Stimulated activated naive CD8-positive, alpha-beta T cell treated with anti-CD3 and anti-CD28 coated beads, Interleukin-15, amount 100 ng/mL, for 72 hours (primary cell): ENCODE measurements at regions not wholly inside any gene's neighbourhood (a gene's known extent, or its start where the extent isn't known, plus 50 kb on each side); places are given as distances from the start of the nearest gene placed in this dataset.
"Not testable (repeated sequence)": the region's sequence is repeated elsewhere in the genome, so short reads cannot be mapped to it uniquely, and the experiment has no call there.

ENCODE experiments used
- ATAC-seq: fragments of 150-1000 bp; cut with Tn5 transposase; 2 replicates; pipeline ENCODE4 v1.10.0; 2021; ENCODE audit warnings: mild to moderate bottlenecking, moderate library complexity
- DNase-seq, 2 donors: peaks; one replicate each; pipeline ENCODE4 v3.0.0; 2021 to 2022
- H3K27ac Mint-ChIP-seq, 2 donors: one replicate each; pipeline ENCODE4 v1.8.0; 2022; ENCODE audit warnings: mild to moderate bottlenecking in 2 of 2, mixed read lengths in 2 of 2, moderate library complexity in 2 of 2
- H3K27me3 Mint-ChIP-seq: one replicate; pipeline ENCODE4 v1.8.0; 2022; ENCODE audit warnings: mixed read lengths
- H3K4me1 Mint-ChIP-seq: one replicate; pipeline ENCODE4 v1.8.0; 2022; ENCODE audit warnings: mild to moderate bottlenecking, mixed read lengths
- H3K4me3 Mint-ChIP-seq, 2 donors: one replicate each; pipeline ENCODE4 v1.8.0; 2022; ENCODE audit warnings: mild to moderate bottlenecking in 2 of 2, mixed read lengths in 2 of 2, moderate library complexity in 1 of 2
- H3K9me3 Mint-ChIP-seq, 2 donors: one replicate each; pipeline ENCODE4 v1.8.0; 2022; ENCODE audit warnings: mixed read lengths in 2 of 2

DNA sequence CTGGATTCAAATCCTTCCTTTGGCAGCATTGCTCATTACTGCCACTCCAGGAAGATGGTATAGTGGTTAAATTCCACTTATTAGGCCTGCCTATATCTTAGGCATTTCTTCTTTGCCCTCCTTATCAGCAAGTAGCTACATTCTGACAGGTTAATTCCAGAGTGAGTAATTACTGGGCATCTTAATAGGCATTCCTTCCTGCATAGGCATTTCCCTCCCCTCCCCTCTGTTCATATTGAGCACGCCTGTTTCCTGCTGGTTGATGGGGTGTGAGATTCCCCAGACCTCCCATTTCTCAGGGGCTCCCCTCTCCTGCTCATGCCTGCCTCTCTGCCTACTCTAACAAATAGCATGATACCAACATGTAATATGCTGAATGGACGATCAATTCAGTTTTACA, 305.9 kb downstream of the CYLC2 start:
- ATAC-seq: no peak
- DNase-seq: no peak
- Mint-ChIP-seq H3K27me3 (no peaks in the 10 kb centered on the region), H3K9me3 (peaks cover 0 to 5% of the 10 kb centered on the region in 2 donors), H3K27ac (no peak overlapping the region), H3K4me1 (no peaks in the 10 kb centered on the region), H3K4me3 (no peak overlapping the region)

GRCh38 chr9:103304797-103305196, 309.7 kb downstream of the CYLC2 start:
- no peaks in the 10 kb centered on the region for H3K27me3 Mint-ChIP-seq
- H3K27ac Mint-ChIP-seq: no peak overlapping the region
- no peaks in the 10 kb centered on the region for H3K4me1 Mint-ChIP-seq
- DNase-seq (no peak), ATAC-seq (no peak)
- H3K4me3 Mint-ChIP-seq: no peak overlapping the region
- peaks cover 0 to 5% of the 10 kb centered on the region in 2 donors for H3K9me3 Mint-ChIP-seq

- Mint-ChIP-seq H3K27me3 (no peaks in the 10 kb centered on the region), H3K27ac (no peak overlapping the region), H3K4me3 (no peak overlapping the region), H3K4me1 (no peaks in the 10 kb centered on the region), H3K9me3 (no peaks in the 10 kb centered on the region)
- ATAC-seq: no peak
- no peak for DNase-seq
These were observed 324.8 kb downstream of the CYLC2 start for GRCh38 chr9:103319979-103320378.

DNA sequence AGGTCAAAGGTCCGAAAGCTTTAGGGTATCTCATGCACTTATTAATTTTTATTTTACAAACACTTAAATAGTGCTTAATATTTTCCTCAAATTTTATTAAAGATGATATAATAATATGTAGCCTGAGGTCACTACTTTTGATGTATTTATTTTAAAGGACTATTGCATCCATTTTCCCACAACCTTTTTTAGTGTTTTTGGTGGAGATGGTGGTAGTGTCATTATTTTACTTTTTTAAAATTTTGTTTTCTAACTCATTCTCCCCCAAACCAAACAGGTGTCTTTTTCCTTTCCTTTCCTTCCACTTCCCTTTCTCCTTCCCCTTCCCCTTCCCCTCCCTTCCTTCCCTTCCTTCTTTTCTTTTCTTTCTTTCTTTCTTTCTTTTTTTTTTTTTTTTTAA, 328.6 kb downstream of the CYLC2 start:
- Mint-ChIP-seq H3K27ac (no peak overlapping the region), H3K4me3 (no peak overlapping the region)

DNA sequence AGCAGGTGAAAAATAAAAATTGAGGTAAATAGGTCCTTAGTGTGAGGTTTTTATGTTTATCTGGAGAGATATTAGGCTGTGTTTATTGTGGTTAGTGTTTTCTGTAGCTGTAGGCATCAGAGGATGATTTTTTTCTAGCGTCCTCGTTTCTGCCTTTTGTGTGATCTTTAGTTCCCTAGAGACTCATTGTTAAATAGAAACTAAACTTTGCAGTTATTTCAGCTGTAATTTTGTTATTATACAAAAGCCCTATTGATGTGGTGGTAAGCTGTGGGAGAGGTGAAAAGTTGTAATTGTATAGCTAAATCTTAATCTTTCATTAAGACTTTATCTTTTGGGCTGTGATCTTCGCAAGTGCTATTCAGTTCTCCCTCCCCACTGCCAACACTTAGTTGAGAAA, 340.3 kb downstream of the CYLC2 start:
- no peak for DNase-seq
- H3K27me3 Mint-ChIP-seq: no peaks in the 10 kb centered on the region
- no peaks in the 10 kb centered on the region for H3K4me1 Mint-ChIP-seq
- no peak for ATAC-seq
- H3K4me3 Mint-ChIP-seq: no peak overlapping the region
- H3K27ac Mint-ChIP-seq: no peak overlapping the region
- peaks cover 0 to 7% of the 10 kb centered on the region in 2 donors for H3K9me3 Mint-ChIP-seq

More for the DNA sequence above, 328.6 kb downstream of the CYLC2 start:
- DNase-seq (no peak), ATAC-seq (no peak)
- H3K27me3 Mint-ChIP-seq: no peaks in the 10 kb centered on the region
- no peaks in the 10 kb centered on the region for H3K4me1 Mint-ChIP-seq
- peaks cover 0 to 6% of the 10 kb centered on the region in 2 donors for H3K9me3 Mint-ChIP-seq

DNA sequence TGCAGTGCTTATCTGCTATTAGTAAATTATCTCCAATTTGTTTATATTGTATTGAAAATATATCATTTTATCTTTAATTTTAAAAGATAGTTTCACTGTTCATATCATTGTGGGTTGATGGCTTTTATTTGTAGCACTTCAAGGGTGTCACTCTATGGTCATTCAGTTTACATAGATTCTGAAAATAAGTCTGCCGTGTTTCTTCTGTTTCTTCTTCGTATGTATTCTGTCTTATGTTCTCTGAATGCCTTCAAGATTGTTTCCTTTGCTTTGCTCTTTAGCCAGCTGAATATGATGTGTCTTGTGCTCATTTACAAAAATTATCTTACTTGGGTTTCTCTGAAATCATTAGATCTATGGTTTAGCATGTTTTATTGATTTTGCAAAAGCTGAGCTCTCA, 359.9 kb downstream of the CYLC2 start:
- Mint-ChIP-seq H3K4me3 (no peak overlapping the region), H3K4me1 (no peaks in the 10 kb centered on the region), H3K27ac (no peak overlapping the region), H3K9me3 (peaks cover 9 to 12% of the 10 kb centered on the region in 2 donors), H3K27me3 (no peaks in the 10 kb centered on the region)
- ATAC-seq: no peak
- no peak for DNase-seq

GRCh38 chr9:103357980-103358379, 362.8 kb downstream of the CYLC2 start:
- H3K27me3 Mint-ChIP-seq, H3K27ac Mint-ChIP-seq, ATAC-seq, H3K4me1 Mint-ChIP-seq, DNase-seq, H3K4me3 Mint-ChIP-seq: not testable (repeated sequence)
- peaks cover 10 to 12% of the 10 kb centered on the region in 2 donors for H3K9me3 Mint-ChIP-seq

GRCh38 chr9:103361906-103362305, 366.8 kb downstream of the CYLC2 start:
- Mint-ChIP-seq H3K27ac (no peak overlapping the region), H3K4me3 (no peak overlapping the region), H3K27me3 (no peaks in the 10 kb centered on the region), H3K9me3 (peaks cover 4 to 12% of the 10 kb centered on the region in 2 donors), H3K4me1 (no peaks in the 10 kb centered on the region)
- ATAC-seq: no peak
- no peak for DNase-seq

DNA sequence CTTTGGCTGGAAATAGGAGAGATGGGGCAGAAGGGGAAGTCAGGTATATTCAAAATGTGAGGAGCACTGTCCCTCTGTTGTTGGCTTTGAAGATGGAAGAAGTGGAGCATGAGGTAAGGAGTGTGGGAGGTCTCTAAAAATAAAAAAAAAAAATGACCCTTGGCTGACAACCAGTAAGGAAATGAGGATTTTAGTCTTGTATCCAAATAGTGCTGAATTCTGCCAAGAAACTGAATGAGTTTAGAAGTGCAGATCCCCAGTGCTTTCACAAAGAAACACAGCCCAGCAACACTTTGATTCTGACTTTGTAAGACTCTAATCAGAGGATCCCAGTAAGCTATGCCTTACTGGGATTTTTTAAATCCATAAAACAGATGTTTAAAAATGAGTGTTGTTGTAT, 367.9 kb downstream of the CYLC2 start:
- H3K4me3 Mint-ChIP-seq: no peak overlapping the region
- no peaks in the 10 kb centered on the region for H3K4me1 Mint-ChIP-seq
- DNase-seq: no peak
- no peaks in the 10 kb centered on the region for H3K27me3 Mint-ChIP-seq
- peaks cover 4 to 12% of the 10 kb centered on the region in 2 donors for H3K9me3 Mint-ChIP-seq
- no peak for ATAC-seq
- no peak overlapping the region for H3K27ac Mint-ChIP-seq

GRCh38 chr9:103364753-103365152, 369.6 kb downstream of the CYLC2 start:
- DNase-seq (no peak), ATAC-seq (no peak)
- H3K4me1 Mint-ChIP-seq: no peaks in the 10 kb centered on the region
- peaks cover 0 to 3% of the 10 kb centered on the region in 2 donors for H3K9me3 Mint-ChIP-seq
- no peak overlapping the region for H3K4me3 Mint-ChIP-seq
- no peaks in the 10 kb centered on the region for H3K27me3 Mint-ChIP-seq
- H3K27ac Mint-ChIP-seq: no peak overlapping the region

GRCh38 chr9:103371152-103371551, 376.0 kb downstream of the CYLC2 start:
- no peak overlapping the region for H3K27ac Mint-ChIP-seq
- no peak overlapping the region for H3K4me3 Mint-ChIP-seq

DNA sequence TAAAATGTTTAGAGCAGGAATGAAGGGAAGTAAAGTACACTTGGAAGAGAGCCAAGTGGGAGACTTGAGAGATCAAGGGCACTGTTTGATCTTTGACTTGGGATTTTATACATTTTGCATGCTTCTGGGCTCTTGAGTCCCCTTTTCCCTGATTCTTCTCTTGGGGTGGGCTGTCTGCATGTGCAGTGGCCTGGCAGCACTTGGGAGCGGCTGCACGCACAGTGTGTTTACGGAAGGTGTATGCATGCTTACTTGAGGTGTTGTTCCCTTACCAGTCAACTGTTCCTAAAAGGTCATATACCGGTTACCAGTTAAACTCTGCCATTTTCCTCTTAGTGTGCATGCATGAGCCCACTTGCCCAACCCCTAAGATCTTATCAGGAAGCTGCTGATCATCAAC, 377.7 kb downstream of the CYLC2 start:
- no peaks in the 10 kb centered on the region for H3K4me1 Mint-ChIP-seq
- H3K9me3 Mint-ChIP-seq: peaks cover 0 to 4% of the 10 kb centered on the region in 2 donors
- DNase-seq (no peak), ATAC-seq (no peak)
- no peaks in the 10 kb centered on the region for H3K27me3 Mint-ChIP-seq
- H3K27ac Mint-ChIP-seq: no peak overlapping the region
- H3K4me3 Mint-ChIP-seq: no peak overlapping the region

More at GRCh38 chr9:103371152-103371551, 376.0 kb downstream of the CYLC2 start:
- ATAC-seq (no peak), DNase-seq (no peak)
- Mint-ChIP-seq H3K27me3 (no peaks in the 10 kb centered on the region), H3K4me1 (no peaks in the 10 kb centered on the region), H3K9me3 (peaks cover 0 to 4% of the 10 kb centered on the region in 2 donors)

DNA sequence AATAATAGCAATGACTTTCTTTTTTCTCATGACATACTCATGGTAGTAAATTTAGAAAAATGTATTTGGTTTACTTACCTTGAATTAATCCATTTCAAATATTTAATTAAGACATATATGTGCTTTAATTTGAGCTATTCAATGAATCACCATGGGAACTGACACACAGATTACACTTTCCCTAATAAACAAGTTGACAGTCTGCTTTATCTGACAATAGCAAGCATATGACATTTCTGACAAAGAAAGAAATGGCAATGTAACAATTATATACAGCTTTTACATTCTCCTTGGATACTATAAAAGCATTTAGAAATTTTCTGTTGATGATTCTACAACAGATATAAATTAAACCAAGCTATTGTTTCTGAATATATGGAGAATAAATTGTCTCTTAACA, 382.5 kb downstream of the CYLC2 start:
- no peak overlapping the region for H3K27ac Mint-ChIP-seq
- no peak overlapping the region for H3K4me3 Mint-ChIP-seq
- H3K4me1 Mint-ChIP-seq: no peaks in the 10 kb centered on the region
- DNase-seq: no peak
- no peaks in the 10 kb centered on the region for H3K27me3 Mint-ChIP-seq
- no peak for ATAC-seq
- peaks cover 0 to 7% of the 10 kb centered on the region in 2 donors for H3K9me3 Mint-ChIP-seq

DNA sequence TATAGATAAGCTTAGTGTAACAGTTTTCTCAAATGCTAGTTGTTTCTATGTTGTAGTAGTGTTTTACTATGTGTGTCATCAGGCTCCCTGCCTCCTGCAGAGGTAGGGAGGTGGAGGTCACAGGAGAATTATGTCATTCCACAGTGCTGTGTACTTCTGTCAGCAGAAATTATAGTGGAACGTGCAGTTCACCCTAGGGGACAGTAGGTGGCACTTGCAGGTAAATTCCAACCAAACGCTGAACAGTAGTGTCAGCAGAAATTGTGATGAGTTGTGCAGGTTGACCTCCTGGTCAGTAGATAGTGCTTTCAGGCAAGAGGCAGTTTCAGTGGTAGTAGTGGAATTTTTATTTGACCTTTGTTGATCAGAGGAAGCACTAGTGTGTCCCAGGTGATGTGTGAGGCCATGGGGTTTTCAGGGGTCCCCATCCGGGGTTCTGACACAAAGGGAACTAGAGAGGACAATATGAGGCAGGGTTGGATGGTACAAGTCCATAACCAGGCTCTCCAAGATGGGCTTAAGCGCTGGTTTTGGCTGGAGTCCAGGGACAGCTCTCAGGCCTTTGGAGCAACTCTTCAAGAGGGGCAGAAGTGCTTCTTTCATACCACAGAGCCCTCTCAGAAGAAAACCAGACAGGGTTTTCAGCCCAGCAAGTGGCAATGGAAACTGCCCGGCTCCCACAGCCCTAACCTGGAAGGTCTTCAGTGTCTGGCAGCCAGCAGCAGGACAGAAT, 402.9 kb downstream of the CYLC2 start:
- ATAC-seq: peak; percentile 76
- Mint-ChIP-seq H3K27ac (no peak overlapping the region), H3K27me3 (no peaks in the 10 kb centered on the region), H3K9me3 (no peaks in the 10 kb centered on the region), H3K4me1 (no peaks in the 10 kb centered on the region), H3K4me3 (no peak overlapping the region)
- peak; percentile 15 to 20 for DNase-seq

- H3K27ac Mint-ChIP-seq: no peak overlapping the region
- no peaks in the 10 kb centered on the region for H3K27me3 Mint-ChIP-seq
- no peak for DNase-seq
- no peak overlapping the region for H3K4me3 Mint-ChIP-seq
- no peaks in the 10 kb centered on the region for H3K9me3 Mint-ChIP-seq
- H3K4me1 Mint-ChIP-seq: no peaks in the 10 kb centered on the region
- no peak for ATAC-seq
These were observed 404.4 kb downstream of the CYLC2 start for GRCh38 chr9:103399535-103399934.

DNA sequence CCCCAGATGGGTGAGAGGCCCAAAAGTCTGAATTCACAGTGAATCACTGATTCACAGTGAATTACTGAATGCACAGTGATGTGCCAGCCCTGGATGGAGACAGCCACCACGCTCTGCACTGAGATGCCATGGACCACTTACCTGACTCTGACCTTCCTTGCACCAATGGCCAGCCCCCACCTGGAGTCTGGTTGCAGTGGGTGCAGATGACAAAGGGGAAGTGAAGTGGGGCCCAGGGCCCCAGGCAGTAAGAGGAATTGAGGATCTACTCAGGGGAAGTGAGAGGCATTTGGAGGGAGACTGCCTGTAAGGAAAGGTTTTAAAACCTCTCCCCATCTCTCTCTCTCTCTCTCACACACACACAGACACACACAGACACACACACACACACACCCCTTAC, 412.1 kb downstream of the CYLC2 start:
- DNase-seq (no peak), ATAC-seq (peak; percentile 28)
- no peaks in the 10 kb centered on the region for H3K27me3 Mint-ChIP-seq
- no peak overlapping the region for H3K4me3 Mint-ChIP-seq
- H3K27ac Mint-ChIP-seq: no peak overlapping the region
- no peaks in the 10 kb centered on the region for H3K4me1 Mint-ChIP-seq
- H3K9me3 Mint-ChIP-seq: no peaks in the 10 kb centered on the region

GRCh38 chr9:103410059-103410458, 414.9 kb downstream of the CYLC2 start:
- peaks cover 0 to 7% of the 10 kb centered on the region in 2 donors for H3K9me3 Mint-ChIP-seq
- H3K4me3 Mint-ChIP-seq: no peak overlapping the region
- H3K4me1 Mint-ChIP-seq: no peaks in the 10 kb centered on the region
- DNase-seq (no peak), ATAC-seq (no peak)
- no peak overlapping the region for H3K27ac Mint-ChIP-seq
- H3K27me3 Mint-ChIP-seq: no peaks in the 10 kb centered on the region
